K562 (cell line): ENCODE measurements at regions not wholly inside any gene's neighbourhood (a gene's known extent, or its start where the extent isn't known, plus 50 kb on each side); places are given as distances from the start of the nearest gene placed in this dataset.

Source experiments
- ATAC-seq: fragments of 200-7000 bp; cut with Tn5 transposase; 3 replicates; pipeline ENCODE4 v1.9.1; 2020; ENCODE audit warnings: moderate library complexity
- BruUV-seq: library from RNA; stranded (reverse); fragments of 400-500 nt; replicated peaks from 2 replicates; lab custom pipeline; 2021; lab: Mats Ljungman, UMichigan
- CTCF ChIA-PET: fragments of 300-600 bp; formaldehyde crosslinking; extraction: SDS; loops from one replicate; lab custom pipeline; 2021; ENCODE audit warnings: low intra/inter-chr PET ratio; lab: Yijun Ruan, JAX
- POLR2A ChIA-PET: fragments of 300-600, 350-650 bp; sonication (Branson Sonifier 250); formaldehyde crosslinking; extraction: SDS; loops from one replicate; lab custom pipeline; 2021; ENCODE audit warnings: antibody characterized with exemption, inconsistent platforms; lab: Yijun Ruan, JAX
- DNase-seq, 4 experiments: peaks; one replicate each; pipeline versions ENCODE4 v3.0.0 to v3.0.0-alpha.2; 2011 to 2018; ENCODE audit warnings: low spot score in 3 of 4, mixed read lengths in 3 of 4; ENCODE audit errors: extremely low read depth in 1 of 4
- FAIRE-seq: peaks from 2 replicates; lab custom pipeline; 2011; peaks lifted over from hg19 to GRCh38; lab: Jason Lieb, UNC
- H2AFZ ChIP-seq: 2 replicates; pipeline ENCODE4 v1.6.0; 2011; ENCODE audit warnings: low read depth, low read length, control low read depth, inconsistent platforms
- H3K27ac ChIP-seq: fragments of 200-600 bp; 3 replicates; pipeline ENCODE4 v1.8.0; 2011; ENCODE audit warnings: low read depth, mild to moderate bottlenecking, control low read depth, inconsistent platforms, low read length, moderate library complexity, mixed read lengths; ENCODE audit errors: extremely low read depth
- H3K27me3 ChIP-seq, 2 experiments: fragments of 300-600 bp in 1 of 2; 2 replicates in 1 of 2; 3 replicates in 1 of 2; pipeline versions ENCODE4 v1.6.0 to v1.8.0; 2011; ENCODE audit warnings: inconsistent platforms in 2 of 2, low read length in 2 of 2, mild to moderate bottlenecking in 1 of 2, mixed read lengths in 1 of 2, moderate library complexity in 1 of 2; ENCODE audit not compliant: control insufficient read depth in 2 of 2, insufficient read depth in 2 of 2
- H3K36me3 ChIP-seq: fragments of 300-600 bp; 3 replicates; pipeline ENCODE4 v1.8.0; 2011; ENCODE audit warnings: mild to moderate bottlenecking, low read length, inconsistent platforms; ENCODE audit not compliant: control insufficient read depth, insufficient read depth
- H3K4me1 ChIP-seq, 2 experiments: fragments of 200-600 bp in 1 of 2; replicated peaks in 1 of 2; 2 replicates in 1 of 2; 3 replicates in 1 of 2; pipeline versions ENCODE4 v1.5.1 to v1.8.0; 2011; ENCODE audit warnings: inconsistent platforms in 2 of 2, low read length in 2 of 2, mild to moderate bottlenecking in 1 of 2, mixed read lengths in 1 of 2, moderate library complexity in 1 of 2; ENCODE audit not compliant: control insufficient read depth in 2 of 2, insufficient read depth in 2 of 2
- H3K4me2 ChIP-seq: 2 replicates; pipeline ENCODE4 v1.6.1; 2011; ENCODE audit warnings: low read length, control low read depth, inconsistent platforms, mixed read lengths; ENCODE audit not compliant: insufficient read depth
- H3K4me3 ChIP-seq: fragments of 200-600 bp; sonication (generic), shearing (Covaris generic); 2 replicates; pipeline ENCODE4 v1.5.1; 2016; ENCODE audit warnings: control low read depth, inconsistent platforms
- H3K79me2 ChIP-seq: fragments of 200-600 bp; 3 replicates; pipeline ENCODE4 v1.8.0; 2011; ENCODE audit warnings: low read length, inconsistent platforms; ENCODE audit not compliant: control insufficient read depth, insufficient read depth
- H3K9ac ChIP-seq, 2 experiments: 2 replicates each; pipeline versions ENCODE4 v1.6.0 to v1.6.1; 2011; ENCODE audit warnings: low read depth in 2 of 2, low read length in 2 of 2, control low read depth in 1 of 2, inconsistent platforms in 1 of 2, mild to moderate bottlenecking in 1 of 2, mixed read lengths in 1 of 2; ENCODE audit not compliant: insufficient read depth in 1 of 2
- H3K9me1 ChIP-seq: one replicate; pipeline ENCODE4 v1.6.0; 2011; ENCODE audit warnings: inconsistent platforms, mild to moderate bottlenecking, low read length, moderate library complexity; ENCODE audit not compliant: control insufficient read depth, insufficient read depth
- H3K9me3 ChIP-seq: replicated peaks from 2 replicates; pipeline ENCODE4 v1.5.1; 2011; ENCODE audit warnings: low read depth, low read length, inconsistent platforms; ENCODE audit not compliant: control insufficient read depth, insufficient read depth
- H4K20me1 ChIP-seq: replicated peaks from 2 replicates; pipeline ENCODE4 v1.6.1; 2011; ENCODE audit warnings: low read length, inconsistent platforms, mixed read lengths; ENCODE audit not compliant: control insufficient read depth, insufficient read depth
- CBX5 ChIP-seq: IDR thresholded peaks from 2 replicates; pipeline ENCODE4 v1.6.1; 2014; ENCODE audit warnings: low read depth, borderline replicate concordance
- CBX8 ChIP-seq: fragments of 200-600 bp; sonication (generic); IDR thresholded peaks from 2 replicates; pipeline ENCODE4 v1.6.1; 2012; ENCODE audit warnings: borderline replicate concordance, mixed run types, low read depth, mild to moderate bottlenecking, moderate library complexity, mixed read lengths, low read length, control low read depth, inconsistent platforms; ENCODE audit not compliant: poor library complexity, severe bottlenecking; ENCODE audit errors: extremely low read depth
- CLOCK ChIP-seq: fragments of 250-450 bp; sonication (Bioruptor Pico); IDR thresholded peaks from 2 replicates; pipeline ENCODE4 v1.4.0; 2020; ENCODE audit warnings: mild to moderate bottlenecking, moderate library complexity, borderline replicate concordance
- ESRRB ChIP-seq: fragments of 250-450 bp; sonication (Bioruptor Pico); IDR thresholded peaks from 2 replicates; pipeline ENCODE4 v1.5.0; 2020; ENCODE audit warnings: mild to moderate bottlenecking, moderate library complexity, borderline replicate concordance
- ETV5 ChIP-seq: sonication (generic); formaldehyde crosslinking; IDR thresholded peaks from 2 replicates; pipeline ENCODE4 v1.4.0; 2020; ENCODE audit warnings: low read depth, mild to moderate bottlenecking, missing genetic modification reagents
- GABPB1 ChIP-seq: sonication (generic); formaldehyde crosslinking; IDR thresholded peaks from 2 replicates; pipeline ENCODE4 v1.8.0; 2022; ENCODE audit warnings: mild to moderate bottlenecking, missing genetic modification reagents
- GATAD2B ChIP-seq: fragments of 450-650 bp; IDR thresholded peaks from 2 replicates; pipeline ENCODE4 v1.6.1; 2017; ENCODE audit warnings: mild to moderate bottlenecking, borderline replicate concordance
- HES1 ChIP-seq: fragments of 450-650 bp; IDR thresholded peaks from 2 replicates; pipeline ENCODE4 v1.6.1; 2016; ENCODE audit warnings: low read depth, mild to moderate bottlenecking, moderate library complexity
- WGBS: fragments of 100-300 bp; shearing (Covaris generic); methylation state at CpG from one replicate; pipeline ENCODE4 v1.1.6; 2016; ENCODE audit warnings: low coverage, mixed read lengths; ENCODE audit not compliant: insufficient coverage; ENCODE audit errors: missing lambda C conversion rate; 5-methylcytosine and 5-hydroxymethylcytosine counted together
- in situ Hi-C: fragments of 300-500 bp; cut with MboI; formaldehyde crosslinking; loops from 4 replicates; pipeline ENCODE4 v1.15.0; 2018; ENCODE audit warnings: inconsistent platforms, mixed read lengths
- intact Hi-C: fragments of 100-400 bp; cut with micrococcal nuclease; formaldehyde crosslinking; loops from 2 replicates; pipeline ENCODE4 v1.14.2; 2022

- no peak for TF ChIP-seq GATAD2B
- TF ChIP-seq HES1 = no peak
- TF ChIP-seq CBX5 = no peak
Observed at GRCh38 chr6:24069526-24069925, 56.5 kb upstream of the NRSN1 start (continued).

- no TSS peak for BruUV-seq
- in situ Hi-C loops (no loop called here), intact Hi-C loops (no loop called here)
- WGBS = 0% methylated on average over 6 of the region's 6 CpGs
- H3K9me3 ChIP-seq = no peaks in the 10 kb centered on the region
- H3K79me2 ChIP-seq = no peaks in the 10 kb centered on the region
- ATAC-seq (no peak), FAIRE-seq (no peak), DNase-seq (no peak)
- no peaks in the 10 kb centered on the region for H3K27me3 ChIP-seq
- no peaks in the 10 kb centered on the region for H4K20me1 ChIP-seq
- CTCF ChIA-PET = no interaction called here
- H2AFZ ChIP-seq = no peak overlapping the region
- no peak overlapping the region for H3K4me2 ChIP-seq
- no peak overlapping the region for H3K4me3 ChIP-seq
- no peaks in the 10 kb centered on the region for H3K9me1 ChIP-seq
- POLR2A ChIA-PET = no interaction called here
- H3K4me1 ChIP-seq = no peaks in the 10 kb centered on the region
- no peaks in the 10 kb centered on the region for H3K36me3 ChIP-seq
- H3K27ac ChIP-seq = no peak overlapping the region
- H3K9ac ChIP-seq = no peak overlapping the region
- TF ChIP-seq ETV5 (CRISPR knock-in tag) (no peak), CLOCK (CRISPR knock-in tag) (no peak), ESRRB (CRISPR knock-in tag) (no peak), CBX8 (no peak), GABPB1 (CRISPR knock-in tag) (no peak)
Observed at GRCh38 chr6:24072038-24072746, 53.8 kb upstream of the NRSN1 start.
